HG03354 (cell line): ENCODE measurements at regions not wholly inside any gene's neighbourhood (a gene's known extent, or its start where the extent isn't known, plus 50 kb on each side); places are given as distances from the start of the nearest gene placed in this dataset.

Source experiments
- ATAC-seq: cut with Tn5 transposase; IDR thresholded peaks from one replicate; pipeline ENCODE4 v1.9.1; 2021; ENCODE audit warnings: mild to moderate bottlenecking; ENCODE audit not compliant: unreplicated experiment, poor library complexity, severe bottlenecking

- ATAC-seq = no peak
Measured at GRCh38 chr13:87358319-87358718, 312.9 kb upstream of the SLITRK5 start.

- no peak for ATAC-seq
Measured at GRCh38 chr13:87361216-87361615, 310.0 kb upstream of the SLITRK5 start.

GRCh38 chr13:87368639-87369038 lies 302.5 kb upstream of the SLITRK5 start:
- no peak for ATAC-seq

- no peak for ATAC-seq
Measured at GRCh38 chr13:87376081-87376480, 295.1 kb upstream of the SLITRK5 start.

DNA sequence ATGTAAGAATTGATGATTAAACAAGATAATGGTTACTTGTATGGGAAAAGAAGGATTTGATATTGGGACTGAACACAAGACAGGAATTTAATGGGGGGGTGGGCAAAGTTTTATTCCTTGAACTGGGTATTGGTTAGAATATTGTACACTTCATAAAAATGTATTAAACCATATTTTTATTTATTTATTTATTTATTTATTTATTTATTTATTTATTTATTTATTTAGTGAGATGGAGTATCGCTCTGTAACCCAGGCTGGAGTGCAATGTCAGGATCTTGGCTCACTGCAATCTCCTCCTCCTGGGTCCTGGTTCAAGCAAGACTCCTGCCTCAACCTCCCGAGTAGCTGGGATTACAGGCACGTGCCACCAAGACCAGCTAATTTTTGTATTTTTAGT lies 287.1 kb upstream of the SLITRK5 start:
- no peak for ATAC-seq

GRCh38 chr13:87393358-87393757 lies 277.8 kb upstream of the SLITRK5 start:
- ATAC-seq = no peak

GRCh38 chr13:87398047-87398446 lies 273.1 kb upstream of the SLITRK5 start:
- ATAC-seq = no peak

GRCh38 chr13:87403748-87404432 lies 267.3 kb upstream of the SLITRK5 start:
- ATAC-seq = no peak

DNA sequence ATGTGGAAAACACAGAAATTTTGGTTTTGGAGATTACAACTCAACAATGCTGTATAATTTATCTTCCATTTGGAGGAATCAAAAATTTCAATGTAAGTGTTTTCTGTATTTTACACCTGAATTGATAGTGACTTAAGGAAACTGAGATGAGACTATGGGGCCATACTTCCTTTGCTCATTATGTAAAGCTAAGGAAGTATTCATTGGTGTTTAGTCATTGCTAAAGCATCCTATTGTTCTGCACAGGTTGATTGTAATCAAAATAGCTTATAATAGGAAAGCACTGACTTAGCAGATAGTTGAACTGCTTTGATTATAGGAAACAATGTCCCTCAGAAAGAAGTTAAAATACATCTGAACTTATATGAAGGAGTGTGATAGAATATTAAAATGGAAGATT lies 244.4 kb upstream of the SLITRK5 start:
- ATAC-seq = no peak

DNA sequence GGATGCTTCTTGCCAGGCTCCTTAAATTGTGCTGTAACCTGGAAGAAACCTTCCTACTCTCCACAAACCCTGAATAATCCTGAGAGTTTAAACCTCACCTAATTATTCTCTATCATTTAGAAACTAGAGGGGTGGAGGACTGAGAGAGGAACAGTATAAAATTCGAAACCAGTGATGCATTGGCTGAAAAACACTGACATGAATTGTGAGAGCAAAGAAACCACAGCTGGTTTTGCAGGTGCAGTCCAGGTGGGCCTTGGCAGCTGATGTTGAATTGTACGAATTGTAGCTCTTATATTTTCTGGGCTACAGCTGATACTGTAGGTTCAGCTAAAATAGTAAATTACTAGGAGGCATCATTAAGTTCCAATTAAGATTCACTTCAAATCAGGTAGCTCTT lies 227.0 kb upstream of the SLITRK5 start:
- ATAC-seq = no peak

DNA sequence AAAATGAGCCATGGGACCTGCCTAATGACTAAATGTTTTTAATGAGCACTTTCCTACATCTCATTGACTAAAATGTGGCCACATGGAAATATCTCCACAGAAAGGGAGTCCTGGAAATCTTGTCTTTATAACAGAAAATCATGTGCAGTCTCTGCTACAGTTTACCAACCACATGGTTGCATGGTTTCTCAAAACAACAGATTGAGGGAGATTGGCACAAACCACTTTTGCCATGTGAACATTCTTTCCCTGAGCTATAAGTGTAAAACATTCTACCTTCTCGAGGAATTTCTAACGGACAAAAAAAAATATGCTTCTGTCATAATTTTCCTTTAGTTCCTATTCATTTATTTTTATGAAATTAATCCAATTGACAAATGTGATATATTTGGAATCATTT lies 218.9 kb upstream of the SLITRK5 start:
- no peak for ATAC-seq

GRCh38 chr13:87453244-87453643 lies 217.9 kb upstream of the SLITRK5 start:
- no peak for ATAC-seq

DNA sequence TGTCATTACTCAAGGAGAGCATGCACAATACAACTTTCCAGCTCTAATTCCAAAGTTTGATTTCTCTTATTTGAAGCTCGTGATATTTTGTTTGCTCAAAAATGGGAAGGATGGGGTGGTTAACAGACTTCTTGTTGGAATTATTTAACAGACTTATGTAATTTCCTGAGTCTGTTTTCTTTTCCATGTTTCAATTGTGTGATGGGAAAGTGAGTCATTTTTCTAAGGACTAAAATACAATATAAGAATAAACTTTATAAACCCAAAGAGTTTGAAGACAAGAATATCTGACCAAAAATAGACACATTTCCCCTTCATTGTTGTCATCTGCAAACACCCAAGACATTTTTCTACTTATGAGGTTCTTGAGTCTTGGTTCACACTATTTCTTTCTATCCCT lies 211.8 kb upstream of the SLITRK5 start:
- no peak for ATAC-seq

DNA sequence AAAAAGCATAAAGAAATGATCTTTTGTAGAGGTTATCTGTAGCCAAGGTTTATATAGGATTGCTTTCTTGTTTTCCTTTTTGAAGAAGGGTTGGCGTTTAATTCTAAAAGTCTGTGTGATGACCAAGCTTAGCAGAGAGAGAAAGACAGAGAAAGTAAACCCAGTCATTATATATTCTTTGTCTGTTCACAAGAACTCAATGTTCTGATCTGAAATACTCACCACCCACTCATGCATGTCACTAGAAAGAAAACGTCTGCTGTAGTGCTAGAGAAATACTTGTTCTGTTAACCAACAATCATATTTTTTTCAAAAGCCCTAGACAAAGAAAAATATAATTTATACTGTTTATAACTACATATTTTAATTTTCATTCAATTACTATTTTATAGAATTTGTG lies 173.7 kb upstream of the SLITRK5 start:
- no peak for ATAC-seq

- no peak for ATAC-seq
Measured at GRCh38 chr13:87498681-87499080, 172.5 kb upstream of the SLITRK5 start.

- no peak for ATAC-seq
Measured at GRCh38 chr13:87524775-87525174, 146.4 kb upstream of the SLITRK5 start.

- no peak for ATAC-seq
Measured at GRCh38 chr13:87533776-87534175, 137.4 kb upstream of the SLITRK5 start.

GRCh38 chr13:87535911-87536310 lies 135.3 kb upstream of the SLITRK5 start:
- no peak for ATAC-seq

- ATAC-seq = peak; percentile 49
Measured at GRCh38 chr13:87536499-87536898, 134.7 kb upstream of the SLITRK5 start.

DNA sequence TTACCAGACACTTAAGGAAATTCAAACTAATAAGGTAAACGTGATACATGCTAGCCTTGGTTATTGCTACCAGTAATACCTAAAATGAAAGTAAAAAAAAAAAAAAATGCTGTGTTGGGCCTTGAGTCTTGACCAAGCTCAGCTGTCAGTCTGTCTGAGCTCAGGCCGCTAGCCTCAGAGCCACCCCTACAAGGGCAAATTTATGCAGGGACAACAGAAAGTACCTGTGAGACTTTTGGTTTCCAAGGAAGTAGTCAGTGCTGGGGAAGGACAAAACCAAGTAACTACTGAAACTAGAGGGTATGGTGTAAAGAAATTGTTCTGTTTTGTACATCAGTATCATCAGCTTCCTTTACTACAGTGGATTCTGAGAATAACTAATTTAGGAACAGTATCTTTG lies 134.3 kb upstream of the SLITRK5 start:
- peak; percentile 69 for ATAC-seq

DNA sequence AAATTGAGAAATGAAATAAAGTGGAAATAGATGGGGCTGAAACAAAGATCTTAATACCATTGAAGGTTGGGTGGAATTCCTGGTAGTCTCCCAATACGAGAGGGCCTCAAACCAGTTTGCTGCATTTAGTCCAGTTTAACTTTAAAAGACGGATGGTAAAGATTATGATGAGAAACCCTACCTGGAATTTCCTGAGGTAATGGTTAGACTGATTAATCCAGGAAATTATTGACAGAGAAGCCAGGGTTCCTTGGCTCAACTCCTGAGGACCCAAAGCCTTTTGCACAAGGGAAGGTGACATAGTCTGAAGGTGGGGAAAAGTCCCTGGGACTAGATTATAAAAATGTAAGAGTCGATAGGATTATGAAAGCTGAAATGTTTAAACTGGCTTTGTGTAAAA lies 133.2 kb upstream of the SLITRK5 start:
- ATAC-seq = no peak

DNA sequence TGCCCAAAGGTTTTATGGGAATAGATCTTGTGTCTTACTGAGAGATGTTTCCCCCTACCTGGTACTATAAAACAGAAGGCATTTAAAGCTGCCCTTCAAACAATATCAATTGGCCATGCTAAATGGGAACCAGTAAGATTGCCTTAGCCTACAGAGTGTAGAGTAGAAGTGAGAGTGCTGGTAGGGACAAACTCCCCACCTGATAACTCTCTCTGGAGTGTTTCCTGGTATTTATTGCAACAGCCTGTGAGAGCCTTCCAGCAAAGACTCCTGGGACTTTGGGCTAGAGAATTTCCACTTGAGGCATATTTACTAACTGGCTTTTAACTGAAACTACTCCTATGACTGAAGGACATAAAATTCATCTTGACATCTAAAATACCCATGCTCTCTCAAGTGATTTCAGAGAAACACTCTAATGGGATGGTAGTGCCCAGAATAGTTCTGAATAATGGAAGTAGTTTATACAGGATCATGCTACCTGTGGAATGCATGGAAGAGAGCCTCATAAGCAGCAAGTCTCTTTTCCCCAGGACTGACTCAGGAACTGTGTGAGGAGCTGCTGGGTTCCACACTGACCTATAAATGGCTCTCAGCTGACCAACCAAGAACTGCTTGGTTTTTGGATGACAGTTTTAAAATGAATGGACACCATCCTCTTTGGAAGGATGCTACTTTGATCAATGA lies 132.7 kb upstream of the SLITRK5 start:
- ATAC-seq = no peak
